RWPE2 (cell line): ENCODE measurements at regions not wholly inside any gene's neighbourhood (a gene's known extent, or its start where the extent isn't known, plus 50 kb on each side); places are given as distances from the start of the nearest gene placed in this dataset.

Experiments
- ATAC-seq: fragments of 200-7000 bp; cut with Tn5 transposase; 3 replicates; pipeline ENCODE4 v1.9.1; 2021; ENCODE audit warnings: low read depth
- DNase-seq: peaks from one replicate; pipeline ENCODE4 v3.0.0-alpha.2; 2020; ENCODE audit warnings: low spot score
- H3K27ac ChIP-seq: fragments of 450-650 bp; 2 replicates; pipeline ENCODE4 v1.5.1; 2017; ENCODE audit warnings: mild to moderate bottlenecking; ENCODE audit not compliant: poor library complexity, severe bottlenecking
- H3K27me3 ChIP-seq: fragments of 250-450 bp; sonication (Bioruptor Pico); 2 replicates; pipeline ENCODE4 v1.5.1; 2021; ENCODE audit warnings: mild to moderate bottlenecking, moderate library complexity; ENCODE audit not compliant: insufficient read depth, poor library complexity, severe bottlenecking
- H3K36me3 ChIP-seq: fragments of 250-450 bp; sonication (Bioruptor Pico); 2 replicates; pipeline ENCODE4 v1.5.1; 2020; ENCODE audit warnings: low read depth, mild to moderate bottlenecking, moderate library complexity
- H3K4me1 ChIP-seq: fragments of 250-450 bp; sonication (Bioruptor Pico); 2 replicates; pipeline ENCODE4 v1.5.1; 2021; ENCODE audit warnings: mild to moderate bottlenecking, moderate library complexity; ENCODE audit not compliant: insufficient read depth, poor library complexity, severe bottlenecking
- H3K4me3 ChIP-seq: fragments of 250-450 bp; sonication (Bioruptor Pico); 2 replicates; pipeline ENCODE4 v1.5.1; 2021; ENCODE audit warnings: mild to moderate bottlenecking, moderate library complexity; ENCODE audit not compliant: severe bottlenecking
- H3K9me3 ChIP-seq: fragments of 250-450 bp; sonication (Bioruptor Pico); 2 replicates; pipeline ENCODE4 v1.5.1; 2021; ENCODE audit warnings: mild to moderate bottlenecking, moderate library complexity; ENCODE audit not compliant: severe bottlenecking
- TF ChIP-seq, protein P1 (sequence below): fragments of 450-650 bp; IDR thresholded peaks from one replicate; pipeline ENCODE4 v1.5.1; 2017; ENCODE audit warnings: mild to moderate bottlenecking, moderate library complexity; ENCODE audit not compliant: poor library complexity, severe bottlenecking

DNA sequence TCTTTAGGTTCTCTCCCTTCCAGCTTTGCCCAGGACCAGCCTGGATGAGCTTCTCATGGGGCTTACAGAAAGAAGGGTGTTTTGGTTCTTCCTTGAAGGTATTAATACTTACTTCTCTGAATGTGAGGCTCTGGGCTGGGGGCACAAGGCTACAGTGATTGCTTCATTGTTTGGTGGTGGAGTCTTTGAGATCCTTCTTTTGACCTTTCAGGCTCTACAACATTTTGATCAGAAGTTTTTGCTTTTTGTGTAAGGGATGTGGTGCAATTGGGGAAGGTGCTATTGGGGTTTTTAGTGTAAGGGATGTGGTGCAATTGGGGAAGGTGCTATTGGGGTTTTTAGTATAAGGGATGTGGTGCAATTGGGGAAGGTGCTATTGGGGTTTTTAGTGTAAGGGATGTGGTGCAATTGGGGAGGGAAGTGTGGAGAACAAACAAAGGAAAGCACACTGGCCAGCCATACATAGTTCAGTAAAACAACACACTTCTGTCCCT, 103.6 kb upstream of the IVNS1ABP start:
- no peak overlapping the region for H3K4me3 ChIP-seq
- no peaks in the 10 kb centered on the region for H3K36me3 ChIP-seq
- no peak for DNase-seq
- H3K9me3 ChIP-seq = no peaks in the 10 kb centered on the region
- TF ChIP-seq, protein P1, sequence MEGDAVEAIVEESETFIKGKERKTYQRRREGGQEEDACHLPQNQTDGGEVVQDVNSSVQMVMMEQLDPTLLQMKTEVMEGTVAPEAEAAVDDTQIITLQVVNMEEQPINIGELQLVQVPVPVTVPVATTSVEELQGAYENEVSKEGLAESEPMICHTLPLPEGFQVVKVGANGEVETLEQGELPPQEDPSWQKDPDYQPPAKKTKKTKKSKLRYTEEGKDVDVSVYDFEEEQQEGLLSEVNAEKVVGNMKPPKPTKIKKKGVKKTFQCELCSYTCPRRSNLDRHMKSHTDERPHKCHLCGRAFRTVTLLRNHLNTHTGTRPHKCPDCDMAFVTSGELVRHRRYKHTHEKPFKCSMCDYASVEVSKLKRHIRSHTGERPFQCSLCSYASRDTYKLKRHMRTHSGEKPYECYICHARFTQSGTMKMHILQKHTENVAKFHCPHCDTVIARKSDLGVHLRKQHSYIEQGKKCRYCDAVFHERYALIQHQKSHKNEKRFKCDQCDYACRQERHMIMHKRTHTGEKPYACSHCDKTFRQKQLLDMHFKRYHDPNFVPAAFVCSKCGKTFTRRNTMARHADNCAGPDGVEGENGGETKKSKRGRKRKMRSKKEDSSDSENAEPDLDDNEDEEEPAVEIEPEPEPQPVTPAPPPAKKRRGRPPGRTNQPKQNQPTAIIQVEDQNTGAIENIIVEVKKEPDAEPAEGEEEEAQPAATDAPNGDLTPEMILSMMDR = no peak
- ATAC-seq = no peak
- no peaks in the 10 kb centered on the region for H3K4me1 ChIP-seq
- no peak overlapping the region for H3K27ac ChIP-seq
- H3K27me3 ChIP-seq = no peaks in the 10 kb centered on the region

- ATAC-seq (no peak), DNase-seq (no peak)
These were observed 102.7 kb upstream of the IVNS1ABP start for GRCh38 chr1:185419718-185420117.

GRCh38 chr1:185418472-185418871, 101.4 kb upstream of the IVNS1ABP start:
- H3K27me3 ChIP-seq = no peaks in the 10 kb centered on the region
- H3K4me3 ChIP-seq = no peak overlapping the region
- H3K36me3 ChIP-seq = no peaks in the 10 kb centered on the region
- ATAC-seq (no peak), DNase-seq (no peak)
- no peaks in the 10 kb centered on the region for H3K9me3 ChIP-seq
- TF ChIP-seq, protein P1 = no peak
- H3K27ac ChIP-seq = no peak overlapping the region
- no peaks in the 10 kb centered on the region for H3K4me1 ChIP-seq

More at GRCh38 chr1:185419718-185420117, 102.7 kb upstream of the IVNS1ABP start:
- H3K27me3 ChIP-seq = no peaks in the 10 kb centered on the region
- no peaks in the 10 kb centered on the region for H3K9me3 ChIP-seq
- TF ChIP-seq, protein P1 = no peak
- no peaks in the 10 kb centered on the region for H3K36me3 ChIP-seq
- H3K4me3 ChIP-seq = no peak overlapping the region
- no peaks in the 10 kb centered on the region for H3K4me1 ChIP-seq
- no peak overlapping the region for H3K27ac ChIP-seq

- TF ChIP-seq, protein P1 = no peak
- H3K4me1 ChIP-seq = peaks cover 13% of the 10 kb centered on the region
- no peaks in the 10 kb centered on the region for H3K36me3 ChIP-seq
- ATAC-seq = peak; percentile 80
- peak overlapping the region; percentile 41 for H3K27ac ChIP-seq
- H3K4me3 ChIP-seq = no peak overlapping the region
- no peaks in the 10 kb centered on the region for H3K9me3 ChIP-seq
- H3K27me3 ChIP-seq = no peaks in the 10 kb centered on the region
- no peak for DNase-seq
These were observed 95.5 kb upstream of the IVNS1ABP start for GRCh38 chr1:185412385-185413087.
